OCI-LY3 (cell line): ENCODE measurements at regions not wholly inside any gene's neighbourhood (a gene's known extent, or its start where the extent isn't known, plus 50 kb on each side); places are given as distances from the start of the nearest gene placed in this dataset.

ENCODE experiments used
- CTCF ChIP-seq: fragments of 200-600, 300-600 bp; sonication (generic); IDR thresholded peaks from 2 replicates; pipeline ENCODE4 v1.5.1; 2014; ENCODE audit warnings: antibody characterized with exemption, low read length, low read depth
- EZH2phosphoT487 ChIP-seq: fragments of 200-600 bp; shearing (Covaris generic); IDR thresholded peaks from 2 replicates; pipeline ENCODE4 v1.6.1; 2018; ENCODE audit warnings: antibody characterized with exemption, mixed run types, low read depth

- TF ChIP-seq CTCF: no peak
- TF ChIP-seq EZH2phosphoT487: no peak
These were observed 102.4 kb downstream of the TMEM26 start for GRCh38 chr10:61350794-61351193.
